ENCODE measurements at regions not wholly inside any gene's neighbourhood (a gene's known extent, or its start where the extent isn't known, plus 50 kb on each side); places are given as distances from the start of the nearest gene placed in this dataset.

DNA sequence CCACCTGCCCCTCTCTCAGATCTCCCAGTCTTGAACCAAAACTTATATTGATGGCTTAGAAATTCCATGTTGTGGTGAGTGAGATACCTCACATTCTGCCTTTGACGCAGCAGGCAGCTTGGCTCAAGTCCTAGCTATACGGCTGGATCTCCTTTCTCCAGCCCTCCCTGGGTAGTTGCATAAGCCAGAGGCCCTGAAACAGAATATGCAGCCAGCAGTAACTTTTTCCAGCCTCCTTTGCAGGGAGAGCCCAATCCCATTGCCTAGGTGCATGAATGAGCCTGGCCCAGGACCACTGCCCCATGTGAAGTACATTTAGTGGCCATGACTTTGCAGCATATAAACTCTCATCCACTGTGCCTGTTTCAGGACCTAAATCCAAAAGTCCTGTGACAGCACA is 202.2 kb upstream of the CDYL start:
- Histone ChIP-seq H3K9me3 (replicated peaks in 1 of 3) (peaks cover 0 to 22% (median 0%) of the 10 kb centered on the region in 3 donors), H3K4me3 (no peak overlapping the region), H3K4me1 (replicated peaks in 1 of 2) (no peaks in the 10 kb centered on the region), H3K27ac (no peak overlapping the region), H3K36me3 (replicated peaks in 1 of 2) (no peaks in the 10 kb centered on the region), H3K27me3 (no peaks in the 10 kb centered on the region)
- WGBS, 4 donors: 41 to 76% (median 71%) methylated on average over 2 of the region's 2 CpGs
- no peak for DNase-seq
- TF ChIP-seq, protein P1, sequence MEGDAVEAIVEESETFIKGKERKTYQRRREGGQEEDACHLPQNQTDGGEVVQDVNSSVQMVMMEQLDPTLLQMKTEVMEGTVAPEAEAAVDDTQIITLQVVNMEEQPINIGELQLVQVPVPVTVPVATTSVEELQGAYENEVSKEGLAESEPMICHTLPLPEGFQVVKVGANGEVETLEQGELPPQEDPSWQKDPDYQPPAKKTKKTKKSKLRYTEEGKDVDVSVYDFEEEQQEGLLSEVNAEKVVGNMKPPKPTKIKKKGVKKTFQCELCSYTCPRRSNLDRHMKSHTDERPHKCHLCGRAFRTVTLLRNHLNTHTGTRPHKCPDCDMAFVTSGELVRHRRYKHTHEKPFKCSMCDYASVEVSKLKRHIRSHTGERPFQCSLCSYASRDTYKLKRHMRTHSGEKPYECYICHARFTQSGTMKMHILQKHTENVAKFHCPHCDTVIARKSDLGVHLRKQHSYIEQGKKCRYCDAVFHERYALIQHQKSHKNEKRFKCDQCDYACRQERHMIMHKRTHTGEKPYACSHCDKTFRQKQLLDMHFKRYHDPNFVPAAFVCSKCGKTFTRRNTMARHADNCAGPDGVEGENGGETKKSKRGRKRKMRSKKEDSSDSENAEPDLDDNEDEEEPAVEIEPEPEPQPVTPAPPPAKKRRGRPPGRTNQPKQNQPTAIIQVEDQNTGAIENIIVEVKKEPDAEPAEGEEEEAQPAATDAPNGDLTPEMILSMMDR (IDR thresholded peaks at IDR 0.05): no peak
- no peak for TF ChIP-seq POLR2A (IDR thresholded peaks at IDR 0.05)
- intact Hi-C loops (cut with DNase I): no loop called here

DNA sequence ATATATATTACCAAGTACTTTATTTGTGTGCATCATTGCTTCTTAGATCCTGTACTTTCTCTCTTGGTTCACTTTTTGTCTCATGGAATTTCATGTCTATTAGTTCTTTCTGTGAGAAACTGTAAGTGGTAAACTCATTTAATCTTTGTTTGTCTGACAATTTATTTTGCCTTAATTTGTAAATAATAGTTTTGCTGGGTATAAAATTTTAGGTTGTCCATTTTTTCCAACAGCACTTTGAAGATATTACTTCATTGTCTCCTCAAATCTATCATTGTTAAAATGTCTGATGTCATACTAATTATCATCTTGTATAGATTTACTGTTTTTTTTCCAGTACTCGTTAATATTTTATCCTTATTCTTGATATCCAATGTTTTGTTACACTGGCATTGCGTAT is 205.2 kb upstream of the CDYL start:
- 83 to 95% (median 88%) methylated on average over 2 of the region's 2 CpGs for WGBS, 4 donors
- TF ChIP-seq, protein P1 (IDR thresholded peaks at IDR 0.05): no peak
- no peak for TF ChIP-seq POLR2A (IDR thresholded peaks at IDR 0.05)
- intact Hi-C loops (cut with DNase I): no loop called here
- H3K4me1 ChIP-seq (replicated peaks in 1 of 2): no peaks in the 10 kb centered on the region
- no peak overlapping the region for H3K4me3 ChIP-seq
- no peaks in the 10 kb centered on the region for H3K36me3 ChIP-seq (replicated peaks in 1 of 2)
- peaks cover 0 to 22% (median 0%) of the 10 kb centered on the region in 3 donors for H3K9me3 ChIP-seq (replicated peaks in 1 of 3)
- peaks cover 4% of the 10 kb centered on the region for H3K27me3 ChIP-seq
- H3K27ac ChIP-seq: no peak overlapping the region
- DNase-seq: no peak

DNA sequence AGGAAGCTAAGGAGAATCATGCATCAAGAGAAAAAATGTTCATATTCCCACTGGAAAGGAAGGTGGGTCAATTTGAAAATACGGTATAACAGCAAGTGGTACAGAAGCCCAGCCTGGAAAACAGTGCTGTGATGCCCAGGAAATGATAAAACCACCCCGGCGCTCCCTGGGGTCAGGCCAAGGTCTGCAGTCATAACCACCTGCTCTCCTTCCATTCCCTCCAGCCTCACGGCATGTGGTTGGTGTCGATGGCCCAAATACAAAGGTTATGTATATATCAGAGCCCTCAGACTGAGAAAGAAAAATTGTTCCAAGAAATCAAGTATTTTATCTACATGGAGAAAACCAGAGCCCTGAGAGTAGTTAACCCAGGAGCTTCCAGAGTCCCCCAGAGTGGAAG is 208.1 kb upstream of the CDYL start:
- H3K36me3 ChIP-seq (replicated peaks in 1 of 2): no peaks in the 10 kb centered on the region
- H3K4me3 ChIP-seq: no peak overlapping the region
- no peak for DNase-seq
- WGBS, 4 donors: 85 to 90% (median 86%) methylated on average over 5 of the region's 5 CpGs
- intact Hi-C loops (cut with DNase I): no loop called here
- no peak overlapping the region for H3K27ac ChIP-seq
- TF ChIP-seq, protein P1 (IDR thresholded peaks at IDR 0.05): no peak
- no peak for TF ChIP-seq POLR2A (IDR thresholded peaks at IDR 0.05)
- H3K9me3 ChIP-seq (replicated peaks in 1 of 3): peaks cover 0 to 22% (median 0%) of the 10 kb centered on the region in 3 donors
- H3K27me3 ChIP-seq: peaks cover 4% of the 10 kb centered on the region
- H3K4me1 ChIP-seq (replicated peaks in 1 of 2): no peaks in the 10 kb centered on the region

DNA sequence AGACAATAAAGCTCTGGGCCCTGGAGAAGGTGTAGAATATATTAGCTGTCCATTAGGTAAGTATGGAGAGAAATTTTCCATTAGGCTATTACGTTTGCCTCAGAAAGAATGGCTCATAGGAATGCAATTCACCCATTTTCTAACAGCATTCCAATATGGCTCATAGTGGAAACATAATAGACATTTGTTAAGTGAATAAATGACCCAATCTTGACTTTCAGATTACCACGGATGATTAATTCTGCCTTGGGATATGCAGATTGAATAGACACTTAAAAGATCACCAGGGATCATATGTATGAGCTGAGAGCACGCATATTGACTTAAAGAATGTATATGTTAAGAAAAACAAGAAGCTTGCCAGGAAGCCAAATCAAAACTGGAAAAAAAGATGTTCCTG is 209.1 kb upstream of the CDYL start:
- no peak for DNase-seq
- Histone ChIP-seq H3K4me1 (replicated peaks in 1 of 2) (no peaks in the 10 kb centered on the region), H3K36me3 (replicated peaks in 1 of 2) (no peaks in the 10 kb centered on the region), H3K27ac (no peak overlapping the region), H3K27me3 (peaks cover 4% of the 10 kb centered on the region), H3K9me3 (replicated peaks in 1 of 3) (peaks cover 0 to 22% (median 0%) of the 10 kb centered on the region in 3 donors), H3K4me3 (no peak overlapping the region)
- WGBS, 4 donors: 60 to 69% (median 67%) methylated on average over 3 of the region's 3 CpGs
- no peak for TF ChIP-seq POLR2A (IDR thresholded peaks at IDR 0.05)
- TF ChIP-seq, protein P1 (IDR thresholded peaks at IDR 0.05): no peak
- intact Hi-C loops (cut with DNase I): no loop called here

Data from adrenal gland (tissue), 9 donors.